ENCODE measurements at regions not wholly inside any gene's neighbourhood (a gene's known extent, or its start where the extent isn't known, plus 50 kb on each side); places are given as distances from the start of the nearest gene placed in this dataset.

DNA sequence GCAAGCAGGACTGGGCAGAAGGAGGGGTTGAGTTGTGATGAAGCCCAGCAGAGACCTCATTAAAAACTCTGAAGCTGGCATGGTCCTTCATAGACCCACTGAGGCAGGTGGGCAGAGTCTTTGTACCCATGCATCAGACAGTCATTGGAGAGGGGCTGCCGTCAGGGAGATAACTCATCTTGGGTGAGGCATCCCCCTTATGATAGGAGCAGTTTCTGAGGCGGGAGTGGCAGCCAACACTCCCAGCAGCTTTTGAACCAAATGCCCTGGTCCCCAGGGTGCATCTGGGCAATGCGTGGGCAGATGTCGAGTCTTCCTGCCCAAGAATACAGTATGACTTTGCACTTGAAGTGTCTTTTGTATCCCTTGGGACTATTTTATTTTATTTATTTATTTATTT lies 68.1 kb downstream of the HTR5A start:
- H3K4me3 ChIP-seq (ENCODE audit: low read depth, low read length) = no peak overlapping the region
- TF ChIP-seq, protein P1, sequence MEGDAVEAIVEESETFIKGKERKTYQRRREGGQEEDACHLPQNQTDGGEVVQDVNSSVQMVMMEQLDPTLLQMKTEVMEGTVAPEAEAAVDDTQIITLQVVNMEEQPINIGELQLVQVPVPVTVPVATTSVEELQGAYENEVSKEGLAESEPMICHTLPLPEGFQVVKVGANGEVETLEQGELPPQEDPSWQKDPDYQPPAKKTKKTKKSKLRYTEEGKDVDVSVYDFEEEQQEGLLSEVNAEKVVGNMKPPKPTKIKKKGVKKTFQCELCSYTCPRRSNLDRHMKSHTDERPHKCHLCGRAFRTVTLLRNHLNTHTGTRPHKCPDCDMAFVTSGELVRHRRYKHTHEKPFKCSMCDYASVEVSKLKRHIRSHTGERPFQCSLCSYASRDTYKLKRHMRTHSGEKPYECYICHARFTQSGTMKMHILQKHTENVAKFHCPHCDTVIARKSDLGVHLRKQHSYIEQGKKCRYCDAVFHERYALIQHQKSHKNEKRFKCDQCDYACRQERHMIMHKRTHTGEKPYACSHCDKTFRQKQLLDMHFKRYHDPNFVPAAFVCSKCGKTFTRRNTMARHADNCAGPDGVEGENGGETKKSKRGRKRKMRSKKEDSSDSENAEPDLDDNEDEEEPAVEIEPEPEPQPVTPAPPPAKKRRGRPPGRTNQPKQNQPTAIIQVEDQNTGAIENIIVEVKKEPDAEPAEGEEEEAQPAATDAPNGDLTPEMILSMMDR (IDR thresholded peaks at IDR 0.05; ENCODE audit: borderline replicate concordance, insufficient read depth, low read depth, low read length) = no peak

DNA sequence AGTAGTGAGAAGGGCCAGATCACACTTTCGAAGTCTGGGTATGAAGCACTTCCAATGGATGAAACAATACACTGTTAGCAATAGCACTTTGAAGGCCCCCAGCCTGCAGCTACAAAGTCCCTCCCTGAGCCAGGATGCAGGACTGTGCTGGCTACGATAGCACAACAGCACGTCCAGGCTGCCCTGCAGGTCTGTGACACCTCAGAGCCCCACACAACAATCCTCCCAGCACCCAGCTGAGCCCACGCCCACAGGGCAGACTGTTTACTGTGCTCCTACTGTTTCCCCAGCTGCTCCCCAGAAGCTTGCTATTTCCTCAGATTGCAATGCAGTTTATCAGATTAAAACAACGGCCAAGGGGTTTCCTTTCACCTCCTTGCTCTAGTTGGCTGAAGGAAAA lies 71.4 kb downstream of the HTR5A start:
- TF ChIP-seq, protein P1 (IDR thresholded peaks at IDR 0.05; ENCODE audit: borderline replicate concordance, insufficient read depth, low read depth, low read length) = no peak
- H3K4me3 ChIP-seq (ENCODE audit: low read depth, low read length) = no peak overlapping the region

DNA sequence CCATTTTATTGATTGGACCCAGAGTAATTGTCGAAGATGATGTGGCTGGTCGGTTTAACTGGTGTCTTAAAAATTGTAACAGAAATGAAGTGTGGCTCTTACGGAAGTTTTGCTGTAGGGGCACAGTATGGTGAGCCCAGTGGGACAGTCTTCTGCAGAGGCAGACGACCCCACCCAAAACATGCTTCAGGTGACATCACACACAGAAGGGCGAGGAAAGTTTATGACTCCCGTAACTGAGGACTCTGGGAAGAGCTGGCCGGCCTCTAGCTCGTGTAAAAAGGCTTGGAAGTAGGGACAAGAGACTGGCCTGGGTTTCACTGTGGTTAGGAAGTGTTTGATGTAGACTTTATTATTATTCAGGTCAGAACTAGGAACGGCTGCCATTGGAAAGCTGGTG lies 73.3 kb downstream of the HTR5A start:
- TF ChIP-seq, protein P1 (IDR thresholded peaks at IDR 0.05; ENCODE audit: borderline replicate concordance, insufficient read depth, low read depth, low read length) = no peak
- H3K4me3 ChIP-seq (ENCODE audit: low read depth, low read length) = no peak overlapping the region

DNA sequence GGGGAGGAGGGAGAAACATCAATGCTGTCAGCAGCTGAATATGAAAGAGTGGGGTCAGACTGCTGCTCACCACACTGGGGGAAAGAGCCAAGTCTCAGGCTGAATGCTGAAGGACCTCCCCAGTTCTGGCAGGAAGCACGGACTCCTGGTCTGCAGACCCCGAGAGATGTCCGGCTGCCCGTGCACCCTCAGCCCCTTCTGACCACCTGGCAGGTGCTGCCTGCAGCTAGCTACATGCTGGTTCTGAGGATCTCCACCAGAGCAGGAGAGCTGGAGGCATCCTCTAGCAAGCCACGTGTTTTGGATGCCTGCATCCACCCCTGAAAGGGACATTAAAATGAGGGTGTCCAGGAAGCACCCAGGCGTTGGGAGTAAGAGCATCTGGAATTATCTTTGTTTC lies 74.2 kb downstream of the HTR5A start:
- H3K4me3 ChIP-seq (ENCODE audit: low read depth, low read length) = no peak overlapping the region

DNA sequence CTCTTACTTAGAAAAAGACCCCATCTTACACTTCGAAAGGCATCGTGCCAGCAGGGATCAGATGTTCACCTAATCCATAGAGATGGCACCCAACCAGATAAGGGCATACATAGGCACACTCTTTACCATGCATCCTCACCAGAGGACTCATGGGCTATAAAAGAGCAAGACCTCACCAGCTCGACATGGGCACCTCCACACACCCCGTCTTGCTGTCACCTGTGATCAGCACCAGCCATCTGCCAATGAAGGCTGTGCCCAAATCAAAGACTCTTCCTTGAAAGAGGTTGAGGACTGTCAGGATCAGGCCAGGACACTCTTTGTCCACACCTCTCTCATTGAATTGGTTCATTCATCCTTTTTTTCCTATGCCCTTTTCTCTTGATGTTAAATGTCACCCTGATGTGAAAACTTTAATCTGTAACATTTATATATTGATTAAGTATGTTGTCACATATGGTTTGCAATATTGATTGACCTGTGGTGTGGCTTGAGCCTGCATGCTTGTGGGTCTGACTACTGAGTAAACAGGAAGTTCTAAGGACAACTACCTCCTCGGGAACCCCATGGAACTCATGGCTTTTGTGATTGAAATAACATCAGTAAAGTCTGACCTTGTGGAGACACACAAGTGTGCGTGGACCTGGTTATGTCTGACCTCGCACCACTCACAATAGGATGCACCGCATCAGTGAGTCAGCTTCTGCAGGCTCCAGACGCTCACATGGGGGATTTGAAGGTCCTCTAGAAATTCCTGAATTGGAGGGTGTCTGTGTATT lies 75.5 kb downstream of the HTR5A start:
- TF ChIP-seq, protein P1 (IDR thresholded peaks at IDR 0.05; ENCODE audit: borderline replicate concordance, insufficient read depth, low read depth, low read length) = no peak
- H3K4me3 ChIP-seq (ENCODE audit: low read depth, low read length) = no peak overlapping the region

More for the DNA sequence above, 74.2 kb downstream of the HTR5A start:
- TF ChIP-seq, protein P1 (IDR thresholded peaks at IDR 0.05; ENCODE audit: borderline replicate concordance, insufficient read depth, low read depth, low read length) = no peak

DNA sequence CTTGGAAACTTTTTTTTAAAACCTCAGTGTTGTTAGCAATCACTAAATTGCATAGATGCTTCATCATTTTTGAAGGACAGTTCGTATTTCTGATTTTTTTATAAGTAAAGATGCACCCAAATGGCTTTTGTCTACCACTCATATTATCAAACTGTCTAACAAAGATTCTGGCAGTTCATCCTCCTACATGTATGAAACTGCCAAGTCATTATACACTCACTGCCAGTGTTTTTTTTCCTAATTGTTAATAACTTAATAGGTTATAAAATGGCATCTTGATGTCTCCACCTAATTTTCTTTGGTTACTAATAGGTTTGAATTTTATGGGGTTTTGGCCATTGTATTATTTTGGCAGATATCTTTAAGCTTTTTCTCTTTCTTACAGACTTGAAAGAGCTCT lies 77.0 kb downstream of the HTR5A start:
- TF ChIP-seq, protein P1 (IDR thresholded peaks at IDR 0.05; ENCODE audit: borderline replicate concordance, insufficient read depth, low read depth, low read length) = no peak
- H3K4me3 ChIP-seq (ENCODE audit: low read depth, low read length) = no peak overlapping the region

DNA sequence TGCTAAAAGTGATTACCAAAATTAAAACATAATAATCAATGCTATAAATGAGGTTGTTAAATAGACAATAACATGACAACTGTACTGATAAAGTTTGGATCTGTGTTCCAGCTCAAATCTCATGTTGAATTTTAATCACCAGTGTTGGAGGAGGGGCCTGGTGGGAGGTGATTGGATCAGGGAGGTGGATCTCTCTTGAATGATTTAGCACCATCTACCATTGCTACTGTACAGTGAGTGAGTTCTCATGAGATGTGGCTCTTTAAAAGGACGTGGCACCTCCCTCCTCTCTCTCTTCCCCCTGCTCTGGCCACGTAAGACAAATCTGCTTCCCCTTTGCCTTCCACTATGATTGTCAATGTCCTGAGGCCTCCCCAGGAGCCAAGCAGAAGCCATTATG lies 77.5 kb downstream of the HTR5A start:
- TF ChIP-seq, protein P1 (IDR thresholded peaks at IDR 0.05; ENCODE audit: borderline replicate concordance, insufficient read depth, low read depth, low read length) = no peak
- H3K4me3 ChIP-seq (ENCODE audit: low read depth, low read length) = no peak overlapping the region
